ENCODE measurements at regions not wholly inside any gene's neighbourhood (a gene's known extent, or its start where the extent isn't known, plus 50 kb on each side); places are given as distances from the start of the nearest gene placed in this dataset.

DNA sequence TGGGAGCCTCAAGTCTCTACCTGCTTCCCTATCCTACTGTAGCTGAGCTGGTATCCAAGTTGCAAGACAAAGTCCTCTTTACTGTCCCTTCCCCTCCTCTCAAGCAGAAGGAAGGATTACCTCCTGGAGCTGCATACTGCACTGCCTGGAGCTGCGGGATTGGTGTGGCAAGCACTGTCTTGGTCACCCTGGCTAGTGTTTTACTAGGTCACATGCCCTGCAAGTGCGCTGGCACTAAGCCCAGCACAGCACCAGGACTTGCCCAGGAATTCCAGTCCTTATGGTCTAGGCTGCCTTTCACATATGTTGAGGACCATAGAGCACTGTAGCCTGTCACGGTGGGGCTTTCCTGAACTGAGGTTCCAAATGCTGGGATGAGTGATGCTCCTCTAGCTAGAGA is 227.3 kb upstream of the ZC4H2 start:
- no TSS peak for BruUV-seq (replicated peaks)
- dilution Hi-C loops (cut with MboI; ENCODE audit: extremely low pct_ligation_motif_present, low sequenced_read_pairs): no loop called here
- Histone ChIP-seq H3K27me3 (ENCODE audit: control insufficient read depth in 2 of 2, insufficient read depth in 2 of 2, low read length in 2 of 2) (no peaks in the 10 kb centered on the region), H3K79me2 (ENCODE audit: control insufficient read depth, insufficient read depth, low read length) (no peaks in the 10 kb centered on the region), H3K9ac (replicated peaks; ENCODE audit: extremely low read depth, insufficient read depth, low read length) (no peak overlapping the region), H3K4me3 (replicated peaks in 1 of 3; ENCODE audit: insufficient read depth in 1 of 3, low read depth in 1 of 3, low read length in 3 of 3) (no peak overlapping the region), H2AFZ (ENCODE audit: low read depth, low read length) (no peak overlapping the region), H4K20me1 (replicated peaks; ENCODE audit: control insufficient read depth, extremely low read depth, insufficient read depth, low read length) (no peaks in the 10 kb centered on the region), H3K36me3 (ENCODE audit: control insufficient read depth in 2 of 2, extremely low read depth in 1 of 2, insufficient read depth in 2 of 2, low read length in 2 of 2) (no peaks in the 10 kb centered on the region), H3K4me1 (ENCODE audit: control insufficient read depth, extremely low read depth, insufficient read depth, low read length) (no peaks in the 10 kb centered on the region), H3K9me1 (replicated peaks; ENCODE audit: control insufficient read depth, extremely low read depth, insufficient read depth, low read length) (no peaks in the 10 kb centered on the region), H3K4me2 (ENCODE audit: insufficient read depth, low read length) (no peak overlapping the region), H3K27ac (ENCODE audit: insufficient read depth, low read depth, low read length) (no peak overlapping the region), H3K9me3 (replicated peaks; ENCODE audit: control insufficient read depth, insufficient read depth, low read length) (no peaks in the 10 kb centered on the region)
- ChIA-PET POLR2A (no interaction called here), CTCF (no interaction called here)
- FAIRE-seq (no peak), DNase-seq (ENCODE audit: low read depth, low spot score) (no peak)
- intact Hi-C loops (cut with micrococcal nuclease): no loop called here
- TF ChIP-seq FOS (IDR thresholded peaks at IDR 0.05; ENCODE audit: borderline replicate concordance, insufficient read depth, low read length) (no peak), POLR2A (IDR thresholded peaks at IDR 0.05; ENCODE audit: low read depth, low read length) (no peak), JUN (IDR thresholded peaks at IDR 0.05; ENCODE audit: borderline replicate concordance, insufficient read depth, insufficient read length, low read depth) (no peak), GATA2 (IDR thresholded peaks at IDR 0.05; ENCODE audit: insufficient read depth, insufficient read length, low read depth, low read length) (no peak), EZH2 (IDR thresholded peaks at IDR 0.05; ENCODE audit: borderline replicate concordance, low read depth, low read length, severe bottlenecking) (no peak), MYC (IDR thresholded peaks at IDR 0.05; ENCODE audit: low read depth, low read length) (no peak), POLR2AphosphoS5 (IDR thresholded peaks at IDR 0.05; ENCODE audit: insufficient read depth, low read depth, low read length) (no peak)
- TF ChIP-seq, protein P1, sequence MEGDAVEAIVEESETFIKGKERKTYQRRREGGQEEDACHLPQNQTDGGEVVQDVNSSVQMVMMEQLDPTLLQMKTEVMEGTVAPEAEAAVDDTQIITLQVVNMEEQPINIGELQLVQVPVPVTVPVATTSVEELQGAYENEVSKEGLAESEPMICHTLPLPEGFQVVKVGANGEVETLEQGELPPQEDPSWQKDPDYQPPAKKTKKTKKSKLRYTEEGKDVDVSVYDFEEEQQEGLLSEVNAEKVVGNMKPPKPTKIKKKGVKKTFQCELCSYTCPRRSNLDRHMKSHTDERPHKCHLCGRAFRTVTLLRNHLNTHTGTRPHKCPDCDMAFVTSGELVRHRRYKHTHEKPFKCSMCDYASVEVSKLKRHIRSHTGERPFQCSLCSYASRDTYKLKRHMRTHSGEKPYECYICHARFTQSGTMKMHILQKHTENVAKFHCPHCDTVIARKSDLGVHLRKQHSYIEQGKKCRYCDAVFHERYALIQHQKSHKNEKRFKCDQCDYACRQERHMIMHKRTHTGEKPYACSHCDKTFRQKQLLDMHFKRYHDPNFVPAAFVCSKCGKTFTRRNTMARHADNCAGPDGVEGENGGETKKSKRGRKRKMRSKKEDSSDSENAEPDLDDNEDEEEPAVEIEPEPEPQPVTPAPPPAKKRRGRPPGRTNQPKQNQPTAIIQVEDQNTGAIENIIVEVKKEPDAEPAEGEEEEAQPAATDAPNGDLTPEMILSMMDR (IDR thresholded peaks at IDR 0.05; ENCODE audit: extremely low read depth in 1 of 2, insufficient read depth in 1 of 2, low read depth in 1 of 2, low read length in 2 of 2): no peak
- TF ChIP-seq, protein P2, sequence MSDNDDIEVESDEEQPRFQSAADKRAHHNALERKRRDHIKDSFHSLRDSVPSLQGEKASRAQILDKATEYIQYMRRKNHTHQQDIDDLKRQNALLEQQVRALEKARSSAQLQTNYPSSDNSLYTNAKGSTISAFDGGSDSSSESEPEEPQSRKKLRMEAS (IDR thresholded peaks at IDR 0.05; ENCODE audit: insufficient read depth, insufficient read length): no peak

Measured in endothelial cell of umbilical vein (primary cell).